Parathyroid adenoma (tissue), 2 donors: ENCODE measurements at regions not wholly inside any gene's neighbourhood (a gene's known extent, or its start where the extent isn't known, plus 50 kb on each side); places are given as distances from the start of the nearest gene placed in this dataset.
"Not testable (repeated sequence)": the region's sequence is repeated elsewhere in the genome, so short reads cannot be mapped to it uniquely, and the experiment has no call there.

ENCODE experiments used
- H2AFZ ChIP-seq: fragments of 300-600 bp; sonication (generic); one replicate; pipeline ENCODE4 v1.7.0; 2017; ENCODE audit warnings: antibody characterized with exemption, mild to moderate bottlenecking
- H3K27ac ChIP-seq: fragments of 300-600 bp; sonication (generic); one replicate; pipeline ENCODE4 v1.7.0; 2017
- H3K27me3 ChIP-seq: fragments of 300-600 bp; sonication (generic); one replicate; pipeline ENCODE4 v1.7.0; 2017; ENCODE audit warnings: low read length; ENCODE audit not compliant: control insufficient read depth, insufficient read depth
- H3K36me3 ChIP-seq: fragments of 300-600 bp; sonication (generic); one replicate; pipeline ENCODE4 v1.7.0; 2017; ENCODE audit warnings: low read length; ENCODE audit not compliant: control insufficient read depth, insufficient read depth
- H3K4me1 ChIP-seq: fragments of 300-600 bp; sonication (generic); one replicate; pipeline ENCODE4 v1.7.0; 2017; ENCODE audit warnings: control low read depth
- H3K4me2 ChIP-seq: fragments of 300-600 bp; sonication (generic); one replicate; pipeline ENCODE4 v1.7.0; 2017; ENCODE audit warnings: low read length
- H3K4me3 ChIP-seq: fragments of 300-600 bp; sonication (generic); one replicate; pipeline ENCODE4 v1.7.0; 2017; ENCODE audit warnings: low read depth, low read length
- H3K79me2 ChIP-seq: fragments of 300-600 bp; sonication (generic); one replicate; pipeline ENCODE4 v1.7.0; 2017; ENCODE audit warnings: control low read depth
- H3K9ac ChIP-seq: fragments of 300-600 bp; sonication (generic); one replicate; pipeline ENCODE4 v1.7.0; 2017; ENCODE audit warnings: mild to moderate bottlenecking
- H3K9me3 ChIP-seq: fragments of 300-600 bp; sonication (generic); one replicate; pipeline ENCODE4 v1.7.0; 2017; ENCODE audit warnings: low read length; ENCODE audit not compliant: control insufficient read depth
- CTCF ChIP-seq: fragments of 300-600 bp; sonication (generic); IDR thresholded peaks from one replicate; pipeline ENCODE4 v1.7.0; 2017; ENCODE audit warnings: antibody characterized with exemption, mild to moderate bottlenecking
- donor health status: primary hyperparathyroidism.

DNA sequence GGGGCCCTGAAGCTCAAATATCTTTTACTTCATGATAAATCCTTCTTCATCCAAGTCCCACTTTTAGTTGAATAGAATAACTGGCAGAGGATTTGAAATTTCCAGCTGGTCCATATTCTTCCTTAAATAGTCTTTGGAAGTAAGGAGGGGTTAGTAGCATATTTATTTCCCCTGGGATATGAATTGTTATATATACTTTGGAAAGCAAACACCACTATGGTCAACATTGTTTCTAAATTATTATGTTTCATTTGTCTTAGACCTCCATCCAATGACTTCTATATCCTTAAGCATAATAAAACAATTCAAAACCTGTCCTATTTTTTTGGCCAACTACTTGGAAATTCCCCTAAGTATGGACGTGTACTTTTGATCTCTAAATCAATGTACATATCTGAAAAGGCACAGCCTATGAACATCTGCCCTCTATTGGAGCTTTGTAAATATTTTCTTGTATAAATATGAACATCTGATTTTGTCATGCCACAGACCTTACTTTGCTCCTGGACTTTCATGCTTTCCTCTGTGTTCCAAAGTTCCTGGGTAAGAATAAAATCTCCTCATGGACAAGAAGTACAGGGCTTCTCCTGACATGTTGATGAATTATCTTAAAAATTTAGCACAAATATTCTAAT is 1212.0 kb downstream of the GALC start:
- TF ChIP-seq CTCF: no peak
- Histone ChIP-seq H3K27me3 (no peaks in the 10 kb centered on the region), H3K4me1 (no peaks in the 10 kb centered on the region), H3K36me3 (no peaks in the 10 kb centered on the region), H3K9ac (no peak overlapping the region), H3K9me3 (no peaks in the 10 kb centered on the region), H3K79me2 (no peaks in the 10 kb centered on the region), H3K4me3 (no peak overlapping the region), H2AFZ (no peak overlapping the region), H3K4me2 (no peak overlapping the region), H3K27ac (no peak overlapping the region)

DNA sequence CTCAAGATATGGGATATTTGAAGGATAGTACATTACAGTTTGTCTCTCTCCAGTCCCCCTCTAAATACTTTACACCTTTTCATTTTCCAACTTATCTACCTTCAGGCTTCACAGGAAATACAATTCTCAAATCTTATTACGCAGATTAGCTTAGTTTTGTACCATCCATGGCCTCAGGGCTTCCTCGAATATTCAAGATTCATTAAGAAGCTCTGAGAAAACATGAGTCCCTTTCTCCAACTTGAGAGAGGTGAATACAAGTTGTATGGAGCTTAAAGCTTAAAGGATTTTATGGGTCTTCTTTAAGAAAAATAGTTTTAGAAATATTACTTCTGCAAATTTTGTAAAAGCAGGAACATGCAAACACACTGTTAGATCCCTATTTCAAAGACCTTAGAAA is 1212.5 kb downstream of the GALC start:
- Histone ChIP-seq H3K4me3 (no peak overlapping the region), H3K27ac (no peak overlapping the region), H3K79me2 (no peaks in the 10 kb centered on the region), H2AFZ (no peak overlapping the region), H3K27me3 (no peaks in the 10 kb centered on the region), H3K36me3 (no peaks in the 10 kb centered on the region), H3K4me2 (no peak overlapping the region), H3K4me1 (no peaks in the 10 kb centered on the region), H3K9ac (no peak overlapping the region), H3K9me3 (no peaks in the 10 kb centered on the region)
- no peak for TF ChIP-seq CTCF

DNA sequence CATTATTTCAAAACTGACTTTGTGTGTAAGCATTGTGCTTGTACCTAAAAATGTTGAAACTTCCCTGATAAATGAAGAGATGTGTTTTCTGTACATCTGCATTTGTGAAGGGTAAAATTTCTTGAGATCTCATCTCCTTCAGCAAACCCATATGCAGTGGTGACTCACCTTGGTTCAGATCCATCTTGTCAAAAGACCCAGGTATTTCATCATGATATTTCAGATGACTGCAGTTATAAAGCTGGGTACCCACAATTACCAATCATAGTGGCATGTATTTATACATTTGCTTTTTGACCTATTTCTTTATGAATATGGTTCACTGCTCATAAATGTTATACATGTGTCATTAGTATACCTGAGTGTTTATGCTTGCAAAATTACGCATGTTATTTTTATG is 1213.6 kb downstream of the GALC start:
- H3K79me2 ChIP-seq: no peaks in the 10 kb centered on the region
- no peak overlapping the region for H2AFZ ChIP-seq
- H3K9me3 ChIP-seq: no peaks in the 10 kb centered on the region
- no peak overlapping the region for H3K27ac ChIP-seq
- no peaks in the 10 kb centered on the region for H3K27me3 ChIP-seq
- no peaks in the 10 kb centered on the region for H3K36me3 ChIP-seq
- no peak for TF ChIP-seq CTCF
- no peaks in the 10 kb centered on the region for H3K4me1 ChIP-seq
- H3K4me2 ChIP-seq: no peak overlapping the region
- H3K9ac ChIP-seq: no peak overlapping the region
- no peak overlapping the region for H3K4me3 ChIP-seq

DNA sequence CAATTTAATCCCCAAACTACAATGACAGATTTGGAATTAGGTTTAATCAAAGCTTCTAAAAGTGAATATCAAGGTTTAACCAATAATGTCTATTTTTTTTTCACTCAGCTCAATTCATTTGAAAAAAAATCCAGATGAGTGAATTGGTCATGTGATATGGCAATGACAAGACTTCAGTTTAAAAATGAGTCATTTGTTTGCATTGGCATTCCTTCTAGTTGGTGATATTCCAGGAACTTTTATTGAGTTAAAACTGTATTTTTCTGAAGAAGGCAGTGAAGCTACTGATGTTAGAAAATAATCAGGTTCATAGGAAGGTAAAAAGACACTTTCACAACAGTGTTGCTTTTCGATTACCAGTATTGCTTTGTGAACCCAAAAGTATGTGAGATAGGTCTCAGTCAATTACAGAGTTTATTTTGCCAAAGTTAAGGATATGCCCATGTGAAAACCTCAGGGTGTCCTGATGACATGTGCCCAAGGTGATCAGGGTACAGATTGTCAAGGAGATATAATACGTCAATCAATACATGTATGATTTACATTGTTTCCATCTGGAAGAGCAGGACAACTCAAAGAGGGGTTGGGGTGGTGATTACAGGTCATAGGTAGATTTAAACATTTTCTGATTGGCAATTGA is 1214.9 kb downstream of the GALC start:
- Histone ChIP-seq H3K9ac (no peak overlapping the region), H3K79me2 (no peaks in the 10 kb centered on the region), H3K4me3 (no peak overlapping the region), H3K27me3 (no peaks in the 10 kb centered on the region), H3K4me1 (no peaks in the 10 kb centered on the region), H3K9me3 (no peaks in the 10 kb centered on the region), H3K36me3 (no peaks in the 10 kb centered on the region), H3K27ac (no peak overlapping the region), H3K4me2 (no peak overlapping the region), H2AFZ (no peak overlapping the region)
- TF ChIP-seq CTCF: no peak

- not testable (repeated sequence) for H3K27ac ChIP-seq, H2AFZ ChIP-seq, H3K4me1 ChIP-seq, H3K9ac ChIP-seq, H3K4me3 ChIP-seq, H3K9me3 ChIP-seq, H3K27me3 ChIP-seq, H3K4me2 ChIP-seq, H3K79me2 ChIP-seq, H3K36me3 ChIP-seq
These were observed 1217.1 kb downstream of the GALC start for GRCh38 chr14:86775896-86776295.
